CD4-positive, alpha-beta T cell (primary cell): ENCODE measurements at regions not wholly inside any gene's neighbourhood (a gene's known extent, or its start where the extent isn't known, plus 50 kb on each side); places are given as distances from the start of the nearest gene placed in this dataset.

Experiments
- ATAC-seq: fragments of 200-7000 bp; cut with Tn5 transposase; one replicate; pipeline ENCODE4 v1.10.0; 2022; ENCODE audit warnings: mild to moderate bottlenecking; ENCODE audit not compliant: poor library complexity
- CTCF ChIA-PET: fragments of 350-600 bp; sonication (Branson Sonifier 250); formaldehyde crosslinking; loops from one replicate; lab custom pipeline; 2021; ENCODE audit warnings: antibody characterized with exemption, inconsistent platforms; lab: Charles Lee
- POLR2A ChIA-PET: fragments of 350-600 bp; sonication (Branson Sonifier 250); formaldehyde crosslinking; loops from one replicate; lab custom pipeline; 2021; ENCODE audit warnings: antibody characterized with exemption, inconsistent platforms; lab: Charles Lee
- DNase-seq, 14 experiments: peaks; one replicate each; pipeline ENCODE4 v3.0.0-alpha.2; 2013 to 2020; ENCODE audit warnings: mixed read lengths in 2 of 14
- H3K27ac ChIP-seq, 2 donors: one replicate each; pipeline versions ENCODE4 v1.5.1 to v1.7.0; 2013; ENCODE audit warnings: low read length in 2 of 2, low read depth in 1 of 2, mild to moderate bottlenecking in 1 of 2
- H3K27me3 ChIP-seq, 2 experiments: 1 replicate in 1 of 2; 2 replicates in 1 of 2; pipeline versions ENCODE4 v1.6.1 to v1.7.0; 2013; ENCODE audit warnings: low read length in 2 of 2, control low read depth in 1 of 2, mild to moderate bottlenecking in 1 of 2, moderate library complexity in 1 of 2; ENCODE audit not compliant: insufficient read depth in 2 of 2, control insufficient read depth in 1 of 2
- H3K36me3 ChIP-seq: one replicate; pipeline ENCODE4 v1.6.1; 2013; ENCODE audit warnings: low read length, control low read depth; ENCODE audit not compliant: insufficient read depth
- H3K4me1 ChIP-seq: one replicate; pipeline ENCODE4 v1.6.1; 2013; ENCODE audit warnings: low read length, control low read depth; ENCODE audit not compliant: insufficient read depth
- H3K4me3 ChIP-seq: one replicate; pipeline ENCODE4 v1.5.1; 2013; ENCODE audit warnings: mild to moderate bottlenecking, low read length, moderate library complexity
- H3K9me3 ChIP-seq, 2 experiments: 1 replicate in 1 of 2; 2 replicates in 1 of 2; pipeline versions ENCODE4 v1.6.1 to v1.7.0; 2013; ENCODE audit warnings: low read length in 2 of 2, mild to moderate bottlenecking in 2 of 2, control low read depth in 1 of 2, moderate library complexity in 1 of 2; ENCODE audit not compliant: control insufficient read depth in 1 of 2, insufficient read depth in 1 of 2
- H3K27ac Mint-ChIP-seq: one replicate; pipeline ENCODE4 v1.8.0; 2020; ENCODE audit warnings: mixed read lengths
- H3K27me3 Mint-ChIP-seq: one replicate; pipeline ENCODE4 v1.8.0; 2021; ENCODE audit warnings: mixed read lengths
- H3K36me3 Mint-ChIP-seq: one replicate; pipeline ENCODE4 v1.8.0; 2021; ENCODE audit warnings: low read depth, mixed read lengths
- H3K4me1 Mint-ChIP-seq: one replicate; pipeline ENCODE4 v1.8.0; 2021; ENCODE audit warnings: low read depth, mixed read lengths
- H3K4me3 Mint-ChIP-seq: one replicate; pipeline ENCODE4 v1.8.0; 2020; ENCODE audit warnings: mild to moderate bottlenecking, mixed read lengths
- H3K9me3 Mint-ChIP-seq: one replicate; pipeline ENCODE4 v1.8.0; 2020; ENCODE audit warnings: mixed read lengths
- CTCF ChIP-seq: fragments of 200-600 bp; IDR thresholded peaks from one replicate; pipeline ENCODE4 v1.8.0; 2022; ENCODE audit warnings: antibody characterized with exemption, mild to moderate bottlenecking
- intact Hi-C, 2 experiments: fragments of 100-400 bp; cut with DNase I in 1 of 2; cut with micrococcal nuclease in 1 of 2; formaldehyde crosslinking; loops; one replicate each; pipeline versions ENCODE4 v1.15.1 to v1.9.0; 2023 to 2025; cut with DNase I, micrococcal nuclease

GRCh38 chr6:97919046-97919445, 636.0 kb upstream of the MMS22L start:
- Histone ChIP-seq H3K36me3 (no peaks in the 10 kb centered on the region), H3K27ac (no peak overlapping the region), H3K27me3 (no peaks in the 10 kb centered on the region), H3K4me3 (no peak overlapping the region), H3K4me1 (no peaks in the 10 kb centered on the region), H3K9me3 (peaks cover 0 to 4% of the 10 kb centered on the region in 2 experiments)
- ATAC-seq (no peak), DNase-seq (no peak)
- Mint-ChIP-seq H3K27me3 (no peaks in the 10 kb centered on the region), H3K4me3 (no peak overlapping the region), H3K27ac (no peak overlapping the region), H3K9me3 (peaks cover 3% of the 10 kb centered on the region), H3K4me1 (no peaks in the 10 kb centered on the region), H3K36me3 (no peaks in the 10 kb centered on the region)
- CTCF ChIA-PET = no interaction called here
- POLR2A ChIA-PET = no interaction called here
- no peak for TF ChIP-seq CTCF
- intact Hi-C loops = no loop called here

- Histone ChIP-seq H3K4me3 (no peak overlapping the region), H3K4me1 (no peaks in the 10 kb centered on the region), H3K9me3 (peaks cover 0 to 4% of the 10 kb centered on the region in 2 experiments), H3K36me3 (no peaks in the 10 kb centered on the region), H3K27me3 (no peaks in the 10 kb centered on the region), H3K27ac (no peak overlapping the region)
- H3K4me3 Mint-ChIP-seq = no peak overlapping the region
- no peaks in the 10 kb centered on the region for H3K36me3 Mint-ChIP-seq
- H3K27me3 Mint-ChIP-seq = no peaks in the 10 kb centered on the region
- H3K27ac Mint-ChIP-seq = no peak overlapping the region
- DNase-seq = no peak
- ChIA-PET CTCF (no interaction called here), POLR2A (no interaction called here)
- no peaks in the 10 kb centered on the region for H3K4me1 Mint-ChIP-seq
- intact Hi-C loops = no loop called here
- TF ChIP-seq CTCF = no peak
- no peaks in the 10 kb centered on the region for H3K9me3 Mint-ChIP-seq
- ATAC-seq = no peak
These were observed 636.6 kb upstream of the MMS22L start for GRCh38 chr6:97919631-97920030.

GRCh38 chr6:97923249-97923648, 640.2 kb upstream of the MMS22L start:
- no peaks in the 10 kb centered on the region for H3K4me1 Mint-ChIP-seq
- POLR2A ChIA-PET = interaction anchor here (0.6 kb wide), 1 partner anchor 28 kb away, joined by 3 read pairs; no protein-coding TSS in a partner anchor
- Histone ChIP-seq H3K4me1 (no peaks in the 10 kb centered on the region), H3K36me3 (no peaks in the 10 kb centered on the region), H3K27ac (no peak overlapping the region), H3K9me3 (no peaks in the 10 kb centered on the region), H3K27me3 (no peaks in the 10 kb centered on the region), H3K4me3 (no peak overlapping the region)
- no peak for TF ChIP-seq CTCF
- H3K27me3 Mint-ChIP-seq = no peaks in the 10 kb centered on the region
- intact Hi-C loops = no loop called here
- H3K27ac Mint-ChIP-seq = no peak overlapping the region
- CTCF ChIA-PET = no interaction called here
- no peak for ATAC-seq
- H3K4me3 Mint-ChIP-seq = no peak overlapping the region
- H3K36me3 Mint-ChIP-seq = no peaks in the 10 kb centered on the region
- DNase-seq = no peak
- H3K9me3 Mint-ChIP-seq = no peaks in the 10 kb centered on the region
